Uterus (tissue), 3 donors: ENCODE measurements at regions not wholly inside any gene's neighbourhood (a gene's known extent, or its start where the extent isn't known, plus 50 kb on each side); places are given as distances from the start of the nearest gene placed in this dataset.

Source experiments
- DNase-seq, 2 donors: peaks; one replicate each; pipeline ENCODE4 v3.0.0-alpha.2; 2019 to 2020
- H3K27ac ChIP-seq, 2 donors: fragments of 200-600 bp; sonication (generic); 1 replicate in 1 of 2; 2 replicates in 1 of 2; pipeline ENCODE4 v1.5.1; 2016 to 2018
- H3K27me3 ChIP-seq, 2 donors: fragments of 200-600 bp; sonication (generic); one replicate each; pipeline ENCODE4 v1.5.1; 2018 to 2019; ENCODE audit warnings: control low read depth in 1 of 2
- H3K36me3 ChIP-seq, 2 donors: fragments of 200-600 bp; sonication (generic); one replicate each; pipeline ENCODE4 v1.5.1; 2019; ENCODE audit warnings: control low read depth in 1 of 2
- H3K4me1 ChIP-seq, 2 donors: fragments of 200-600 bp; sonication (generic); one replicate each; pipeline ENCODE4 v1.5.1; 2018 to 2019; ENCODE audit warnings: control low read depth in 1 of 2
- H3K4me3 ChIP-seq, 2 donors: fragments of 200-600 bp; sonication (generic); 1 replicate in 1 of 2; 2 replicates in 1 of 2; pipeline ENCODE4 v1.5.1; 2018 to 2019; ENCODE audit warnings: mild to moderate bottlenecking in 1 of 2
- H3K9me3 ChIP-seq, 2 donors: fragments of 200-600 bp; sonication (generic); one replicate each; pipeline ENCODE4 v1.5.1; 2019; ENCODE audit warnings: control low read depth in 1 of 2
- POLR2A ChIP-seq, 2 donors: fragments of 450-650 bp; IDR thresholded peaks; one replicate each; pipeline ENCODE4 v1.6.1; 2016; ENCODE audit warnings: antibody characterized with exemption in 2 of 2, mild to moderate bottlenecking in 1 of 2, moderate library complexity in 1 of 2
- intact Hi-C: fragments of 100-400 bp; cut with DNase I; formaldehyde crosslinking; loops from one replicate; pipeline ENCODE4 v1.15.1; 2023; ENCODE audit warnings: low total_unique reads
- TF ChIP-seq, protein P1 (sequence below), 4 experiments: fragments of 200-600 bp in 2 of 4; fragments of 450-650 bp in 2 of 4; sonication (generic) in 2 of 4; IDR thresholded peaks; one replicate each; pipeline ENCODE4 v1.5.1; 2016 to 2019; ENCODE audit warnings: antibody characterized with exemption in 4 of 4, mild to moderate bottlenecking in 2 of 4, moderate library complexity in 1 of 4
- donor health status: DM: yes; HTN: yes; CAD: no.

DNA sequence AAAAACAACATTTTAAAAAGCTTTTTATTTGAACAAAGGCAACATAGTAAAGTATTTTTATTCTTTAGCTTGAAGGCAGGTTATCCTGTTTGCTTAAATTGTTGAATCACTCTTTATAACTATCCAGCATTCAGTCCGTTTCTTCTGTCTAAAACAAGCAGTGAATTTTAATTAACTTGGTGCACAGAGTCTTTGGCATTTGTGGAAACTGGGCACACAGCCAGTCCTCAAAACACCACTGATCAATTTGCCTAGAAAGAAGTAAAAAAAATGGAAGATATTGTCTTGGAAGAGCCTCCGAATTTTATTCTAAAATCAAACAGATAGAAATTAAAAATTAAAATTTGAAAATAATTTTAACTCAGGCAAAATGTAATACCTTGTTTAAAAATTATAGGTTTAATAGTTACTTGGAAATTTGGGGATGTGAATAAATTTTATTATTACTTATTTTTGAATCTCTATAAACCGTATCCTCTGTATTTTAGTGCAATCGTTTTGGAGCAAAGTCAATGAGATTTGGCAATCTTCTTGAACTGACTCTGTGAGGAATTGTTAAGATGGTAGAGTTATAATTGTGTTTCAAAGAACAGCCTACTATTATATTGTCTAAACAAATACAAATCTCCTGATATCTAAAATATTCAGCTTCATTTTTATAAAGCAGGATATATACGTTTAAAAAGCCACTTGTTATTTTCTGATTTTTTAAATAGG is 927.0 kb downstream of the SLC16A7 start:
- H3K27me3 ChIP-seq, result no peaks in the 10 kb centered on the region
- no peak overlapping the region for H3K27ac ChIP-seq
- H3K9me3 ChIP-seq, result no peaks in the 10 kb centered on the region
- no peaks in the 10 kb centered on the region for H3K4me1 ChIP-seq
- no peaks in the 10 kb centered on the region for H3K36me3 ChIP-seq
- no peak overlapping the region for H3K4me3 ChIP-seq
- DNase-seq, result no peak
- intact Hi-C loops, result no loop called here
- TF ChIP-seq, protein P1, sequence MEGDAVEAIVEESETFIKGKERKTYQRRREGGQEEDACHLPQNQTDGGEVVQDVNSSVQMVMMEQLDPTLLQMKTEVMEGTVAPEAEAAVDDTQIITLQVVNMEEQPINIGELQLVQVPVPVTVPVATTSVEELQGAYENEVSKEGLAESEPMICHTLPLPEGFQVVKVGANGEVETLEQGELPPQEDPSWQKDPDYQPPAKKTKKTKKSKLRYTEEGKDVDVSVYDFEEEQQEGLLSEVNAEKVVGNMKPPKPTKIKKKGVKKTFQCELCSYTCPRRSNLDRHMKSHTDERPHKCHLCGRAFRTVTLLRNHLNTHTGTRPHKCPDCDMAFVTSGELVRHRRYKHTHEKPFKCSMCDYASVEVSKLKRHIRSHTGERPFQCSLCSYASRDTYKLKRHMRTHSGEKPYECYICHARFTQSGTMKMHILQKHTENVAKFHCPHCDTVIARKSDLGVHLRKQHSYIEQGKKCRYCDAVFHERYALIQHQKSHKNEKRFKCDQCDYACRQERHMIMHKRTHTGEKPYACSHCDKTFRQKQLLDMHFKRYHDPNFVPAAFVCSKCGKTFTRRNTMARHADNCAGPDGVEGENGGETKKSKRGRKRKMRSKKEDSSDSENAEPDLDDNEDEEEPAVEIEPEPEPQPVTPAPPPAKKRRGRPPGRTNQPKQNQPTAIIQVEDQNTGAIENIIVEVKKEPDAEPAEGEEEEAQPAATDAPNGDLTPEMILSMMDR (IDR thresholded peaks at IDR 0.05), result no peak
- TF ChIP-seq POLR2A (IDR thresholded peaks at IDR 0.05), result no peak

DNA sequence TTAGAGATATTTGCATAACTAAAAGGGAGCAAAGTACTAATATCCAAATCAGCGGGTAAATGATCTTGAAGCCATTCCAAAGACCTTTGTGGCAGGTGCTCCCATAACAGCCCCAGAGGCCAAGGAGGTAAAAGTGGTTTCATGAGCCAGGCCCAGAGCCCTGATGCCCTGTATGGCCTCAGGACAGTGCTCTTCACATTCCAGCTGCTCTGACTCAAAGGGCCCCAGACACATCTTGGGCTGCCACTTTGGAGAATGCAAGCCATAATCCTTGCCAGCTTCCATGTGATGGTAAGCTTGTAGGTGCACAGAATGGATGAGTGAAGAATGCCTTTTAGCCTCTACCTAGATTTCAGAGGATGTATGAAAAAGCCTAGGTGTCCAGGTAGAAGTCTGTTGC is 933.4 kb downstream of the SLC16A7 start:
- Histone ChIP-seq H3K27ac (no peak overlapping the region), H3K9me3 (no peaks in the 10 kb centered on the region), H3K4me3 (no peak overlapping the region), H3K4me1 (no peaks in the 10 kb centered on the region), H3K27me3 (no peaks in the 10 kb centered on the region), H3K36me3 (no peaks in the 10 kb centered on the region)
- no peak for TF ChIP-seq POLR2A (IDR thresholded peaks at IDR 0.05)
- TF ChIP-seq, protein P1 (IDR thresholded peaks at IDR 0.05), result no peak
- DNase-seq, result no peak
- intact Hi-C loops, result no loop called here

DNA sequence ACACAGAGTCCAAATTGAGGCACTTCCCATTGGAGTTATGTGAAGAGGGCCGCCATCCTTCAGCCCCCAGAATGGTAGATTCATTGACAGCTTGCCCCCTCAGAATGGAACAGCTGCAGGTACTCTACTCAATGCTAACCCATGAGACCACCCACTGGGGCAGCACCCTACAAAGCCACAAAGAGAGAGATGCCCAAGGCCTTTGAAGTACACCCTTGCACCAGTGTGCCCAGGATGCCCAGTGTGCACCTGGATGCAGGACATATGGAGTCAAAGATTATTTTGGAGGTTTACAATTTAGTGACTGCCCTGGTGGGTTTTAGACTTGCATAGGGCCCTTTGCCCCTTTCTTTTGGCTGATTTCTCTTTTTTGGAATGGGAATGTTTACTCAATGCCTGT is 933.9 kb downstream of the SLC16A7 start:
- TF ChIP-seq, protein P1 (IDR thresholded peaks at IDR 0.05), result no peak
- no peak for TF ChIP-seq POLR2A (IDR thresholded peaks at IDR 0.05)
- Histone ChIP-seq H3K27me3 (no peaks in the 10 kb centered on the region), H3K9me3 (no peaks in the 10 kb centered on the region), H3K4me3 (no peak overlapping the region), H3K27ac (no peak overlapping the region), H3K4me1 (no peaks in the 10 kb centered on the region), H3K36me3 (no peaks in the 10 kb centered on the region)
- intact Hi-C loops, result no loop called here
- no peak for DNase-seq

DNA sequence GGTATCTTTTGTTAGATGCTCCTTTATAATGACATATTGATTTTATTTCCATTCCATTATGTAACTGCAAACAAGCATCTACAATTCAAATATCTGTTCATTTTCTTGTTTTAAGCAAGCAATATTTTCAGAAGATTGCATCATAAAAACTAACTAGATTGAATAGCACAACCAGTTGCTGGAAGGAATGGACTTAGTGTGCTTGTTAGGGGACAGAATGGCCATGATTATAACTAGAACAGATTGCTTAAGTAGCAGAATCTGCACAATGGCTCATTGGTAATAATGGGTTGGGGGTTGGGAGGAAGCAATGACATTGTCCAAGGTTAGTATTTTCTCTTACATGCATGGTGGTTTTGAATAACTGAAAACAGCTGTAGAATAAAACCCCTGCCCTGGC is 939.5 kb downstream of the SLC16A7 start:
- intact Hi-C loops, result no loop called here
- Histone ChIP-seq H3K27me3 (no peaks in the 10 kb centered on the region), H3K36me3 (no peaks in the 10 kb centered on the region), H3K4me3 (no peak overlapping the region), H3K27ac (no peak overlapping the region), H3K4me1 (no peaks in the 10 kb centered on the region), H3K9me3 (no peaks in the 10 kb centered on the region)
- no peak for DNase-seq
- TF ChIP-seq, protein P1 (IDR thresholded peaks at IDR 0.05), result no peak
- no peak for TF ChIP-seq POLR2A (IDR thresholded peaks at IDR 0.05)

DNA sequence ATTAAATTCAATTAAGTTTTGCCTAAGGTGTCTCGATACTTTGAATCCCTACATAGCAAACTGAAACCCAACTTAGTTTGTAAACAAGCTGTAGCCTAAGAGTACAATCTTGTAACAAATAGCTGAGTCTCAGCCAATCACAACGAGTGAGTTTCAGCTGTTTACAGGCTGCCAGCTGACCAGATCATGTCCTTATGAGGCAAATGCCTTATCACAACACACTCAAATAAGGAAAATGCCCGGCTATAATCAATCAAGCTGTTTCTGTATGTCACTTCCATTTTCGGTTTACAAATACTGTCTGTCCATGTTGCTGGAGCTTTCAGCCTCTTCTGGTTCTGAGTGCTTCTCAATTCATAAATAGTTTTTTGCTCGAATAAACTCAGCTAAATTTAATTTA is 943.8 kb downstream of the SLC16A7 start:
- Histone ChIP-seq H3K27ac (no peak overlapping the region), H3K36me3 (no peaks in the 10 kb centered on the region), H3K9me3 (no peaks in the 10 kb centered on the region), H3K4me3 (no peak overlapping the region), H3K27me3 (no peaks in the 10 kb centered on the region), H3K4me1 (no peaks in the 10 kb centered on the region)
- TF ChIP-seq, protein P1 (IDR thresholded peaks at IDR 0.05), result no peak
- no peak for TF ChIP-seq POLR2A (IDR thresholded peaks at IDR 0.05)
- no peak for DNase-seq
- intact Hi-C loops, result no loop called here
